ENCODE measurements at regions not wholly inside any gene's neighbourhood (a gene's known extent, or its start where the extent isn't known, plus 50 kb on each side); places are given as distances from the start of the nearest gene placed in this dataset.

- FAIRE-seq (no peak), DNase-seq (no peak), ATAC-seq (peak in 2 of 4 donors; percentile 70 to 74)
- H3K4me3 ChIP-seq = no peak overlapping the region
- intact Hi-C loops (cut with DNase I) = no loop called here
- H3K36me3 ChIP-seq = no peaks in the 10 kb centered on the region
- H3K9me3 ChIP-seq = no peaks in the 10 kb centered on the region
- H3K27ac ChIP-seq = no peak overlapping the region
- no peak for TF ChIP-seq CTCF (IDR thresholded peaks at IDR 0.05)
- no peaks in the 10 kb centered on the region for H3K27me3 ChIP-seq
- H3K4me1 ChIP-seq = no peaks in the 10 kb centered on the region
- 29 to 31% methylated on average over 4 of the region's 4 CpGs for WGBS, 2 donors
Observed at GRCh38 chr11:127454856-127455255, 454.3 kb upstream of the KIRREL3 start.

- intact Hi-C loops (cut with DNase I) = no loop called here
- Histone ChIP-seq H3K4me3 (no peak overlapping the region), H3K4me1 (no peaks in the 10 kb centered on the region), H3K9me3 (no peaks in the 10 kb centered on the region), H3K27me3 (no peaks in the 10 kb centered on the region), H3K36me3 (no peaks in the 10 kb centered on the region), H3K27ac (no peak overlapping the region)
- FAIRE-seq (no peak), DNase-seq (no peak), ATAC-seq (no peak)
- no peak for TF ChIP-seq CTCF (IDR thresholded peaks at IDR 0.05)
- WGBS, 2 donors = 63 to 77% methylated on average over 5 of the region's 5 CpGs
Observed at GRCh38 chr11:127452533-127452932, 452.0 kb upstream of the KIRREL3 start.

GRCh38 chr11:127451861-127452260 lies 451.3 kb upstream of the KIRREL3 start:
- Histone ChIP-seq H3K36me3 (no peaks in the 10 kb centered on the region), H3K27ac (no peak overlapping the region), H3K27me3 (no peaks in the 10 kb centered on the region), H3K4me3 (no peak overlapping the region), H3K4me1 (no peaks in the 10 kb centered on the region), H3K9me3 (no peaks in the 10 kb centered on the region)
- peak in 1 of 6 donors; percentile 30 for DNase-seq
- no peak for FAIRE-seq
- WGBS, 2 donors = 67 to 83% methylated on average over 9 of the region's 9 CpGs
- intact Hi-C loops (cut with DNase I) = no loop called here
- ATAC-seq = no peak
- TF ChIP-seq CTCF (IDR thresholded peaks at IDR 0.05) = no peak

- no peak for TF ChIP-seq CTCF (IDR thresholded peaks at IDR 0.05)
- H3K27ac ChIP-seq = no peak overlapping the region
- FAIRE-seq = no peak
- peaks cover 0 to under 1% (median 0%) of the 10 kb centered on the region in 4 donors for H3K27me3 ChIP-seq
- no peaks in the 10 kb centered on the region for H3K9me3 ChIP-seq
- 73 to 83% methylated on average over 10 of the region's 10 CpGs for whole genome bisulfite sequencing, 2 donors
- ATAC-seq = no peak
- H3K36me3 ChIP-seq = no peaks in the 10 kb centered on the region
- no peak overlapping the region for H3K4me3 ChIP-seq
- H3K4me1 ChIP-seq = no peaks in the 10 kb centered on the region
- intact Hi-C loops (cut with DNase I) = no loop called here
- no peak for DNase-seq
Observed at GRCh38 chr11:127448101-127448500, 447.5 kb upstream of the KIRREL3 start.

GRCh38 chr11:127445476-127445875 lies 444.9 kb upstream of the KIRREL3 start:
- Histone ChIP-seq H3K4me1 (no peaks in the 10 kb centered on the region), H3K4me3 (no peak overlapping the region), H3K27me3 (peaks cover 0 to 3% (median 0%) of the 10 kb centered on the region in 4 donors), H3K9me3 (no peaks in the 10 kb centered on the region), H3K36me3 (no peaks in the 10 kb centered on the region), H3K27ac (no peak overlapping the region)
- WGBS, 2 donors = 55 to 71% methylated on average over 4 of the region's 4 CpGs
- no peak for TF ChIP-seq CTCF (IDR thresholded peaks at IDR 0.05)
- no peak for DNase-seq
- FAIRE-seq = no peak
- intact Hi-C loops (cut with DNase I) = no loop called here
- ATAC-seq = no peak

Data from pancreas (tissue), 10 donors.